ENCODE measurements at regions not wholly inside any gene's neighbourhood (a gene's known extent, or its start where the extent isn't known, plus 50 kb on each side); places are given as distances from the start of the nearest gene placed in this dataset.

GRCh38 chr5:3323144-3323543 is 272.5 kb upstream of the IRX1 start:
- TF ChIP-seq CTCF (conservative IDR thresholded peaks at IDR 0.05) (no peak), EZH2 (IDR thresholded peaks at IDR 0.05; ENCODE audit: low read depth) (no peak)
